Panc1 (cell line): ENCODE measurements at regions not wholly inside any gene's neighbourhood (a gene's known extent, or its start where the extent isn't known, plus 50 kb on each side); places are given as distances from the start of the nearest gene placed in this dataset.

Source experiments
- ATAC-seq: fragments of 200-7000 bp; cut with Tn5 transposase; 2 replicates; pipeline ENCODE4 v1.9.1; 2020; ENCODE audit warnings: mild to moderate bottlenecking, moderate library complexity
- BruUV-seq: library from RNA; stranded (reverse); fragments of 400-500 nt; replicated peaks from 2 replicates; lab custom pipeline; 2021; lab: Mats Ljungman, UMichigan
- CTCF ChIA-PET: fragments of 300-600 bp; sonication (Branson Sonifier 250); formaldehyde crosslinking; loops from one replicate; lab custom pipeline; 2022; ENCODE audit warnings: antibody characterized with exemption; lab: Charles Lee
- POLR2A ChIA-PET: fragments of 300-600 bp; sonication (Branson Sonifier 250); formaldehyde crosslinking; loops from one replicate; lab custom pipeline; 2022; ENCODE audit warnings: antibody characterized with exemption; lab: Charles Lee
- DNase-seq: peaks from one replicate; pipeline ENCODE4 v3.0.0-alpha.2; 2010; ENCODE audit warnings: low read depth, low spot score
- H3K27ac ChIP-seq: 2 replicates; pipeline ENCODE4 v1.5.1; 2011; ENCODE audit warnings: mild to moderate bottlenecking, low read length, inconsistent platforms
- H3K27me3 ChIP-seq: fragments of 200-500 bp; sonication (Bioruptor generic); 2 replicates; pipeline ENCODE4 v1.6.0; 2014; ENCODE audit warnings: low read length, inconsistent platforms; ENCODE audit not compliant: control insufficient read depth, insufficient read depth
- H3K36me3 ChIP-seq: fragments of 200-500 bp; sonication (Bioruptor generic); 2 replicates; pipeline ENCODE4 v1.5.1; 2014; ENCODE audit warnings: inconsistent platforms, mild to moderate bottlenecking, low read length, moderate library complexity; ENCODE audit not compliant: control insufficient read depth, insufficient read depth
- H3K4me1 ChIP-seq: 2 replicates; pipeline ENCODE4 v1.5.1; 2011; ENCODE audit warnings: inconsistent platforms, mild to moderate bottlenecking, low read length, moderate library complexity; ENCODE audit not compliant: control insufficient read depth, insufficient read depth
- H3K4me3 ChIP-seq, 2 experiments: 2 replicates each; pipeline ENCODE4 v1.5.1; 2011 to 2012; ENCODE audit warnings: low read depth in 2 of 2, low read length in 2 of 2, mild to moderate bottlenecking in 2 of 2, inconsistent platforms in 1 of 2, moderate library complexity in 1 of 2
- H3K9me3 ChIP-seq: fragments of 200-500 bp; sonication (Bioruptor generic); 2 replicates; pipeline ENCODE4 v1.5.1; 2014; ENCODE audit warnings: low read depth, mild to moderate bottlenecking, inconsistent platforms, low read length, moderate library complexity; ENCODE audit not compliant: control insufficient read depth, insufficient read depth
- POLR2AphosphoS5 ChIP-seq: IDR thresholded peaks from 2 replicates; pipeline ENCODE4 v1.6.1; 2012; ENCODE audit warnings: mild to moderate bottlenecking, low read depth, low read length, moderate library complexity
- SIN3A ChIP-seq: IDR thresholded peaks from 2 replicates; pipeline ENCODE4 v1.6.1; 2012; ENCODE audit warnings: low read depth, mild to moderate bottlenecking, low read length, moderate library complexity, borderline replicate concordance; ENCODE audit not compliant: insufficient read depth
- TCF7L2 ChIP-seq: IDR thresholded peaks from 2 replicates; pipeline ENCODE4 v1.6.1; 2011; ENCODE audit warnings: mild to moderate bottlenecking, low read depth, low read length, inconsistent platforms
- in situ Hi-C: cut with HindIII; loops from 2 replicates; pipeline ENCODE4 v1.10.0; 2016; ENCODE audit warnings: low sequenced_read_pairs, low pct_unique_long_range_greater_than_20kb
- intact Hi-C: fragments of 100-400 bp; cut with micrococcal nuclease; formaldehyde crosslinking; loops from one replicate; pipeline ENCODE4 v1.10.0; 2022; ENCODE audit not compliant: unreplicated experiment
- TF ChIP-seq, protein P1 (sequence below), 2 experiments: IDR thresholded peaks; 2 replicates each; pipeline ENCODE4 v1.6.1; 2011 to 2012; ENCODE audit warnings: low read depth in 2 of 2, control low read depth in 1 of 2, low read length in 1 of 2, mild to moderate bottlenecking in 1 of 2, moderate library complexity in 1 of 2; ENCODE audit not compliant: insufficient read depth in 1 of 2
- TF ChIP-seq, protein P2 (sequence below): fragments of 450-650 bp; IDR thresholded peaks from 2 replicates; pipeline ENCODE4 v1.5.1; 2017; ENCODE audit warnings: mild to moderate bottlenecking

DNA sequence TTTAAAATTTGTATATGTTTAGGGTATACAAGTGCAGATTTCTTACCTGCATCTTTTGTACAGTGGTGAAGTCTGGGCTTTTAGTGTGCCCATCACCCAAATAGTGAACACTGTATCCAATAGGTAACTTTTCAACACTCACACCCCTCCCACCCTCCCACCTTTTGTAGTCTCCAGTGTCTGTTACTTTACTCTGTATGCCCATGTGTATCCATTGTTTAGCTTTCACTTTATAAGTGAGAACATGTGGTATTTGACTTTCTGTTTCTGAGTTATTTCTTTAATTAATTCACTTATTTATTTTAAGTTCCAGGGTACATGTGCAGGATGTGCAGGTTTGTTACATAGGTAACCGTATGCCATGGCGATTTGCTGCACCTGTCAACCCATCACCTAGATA is 124.8 kb upstream of the NEO1 start:
- Histone ChIP-seq H3K36me3 (no peaks in the 10 kb centered on the region), H3K4me1 (no peaks in the 10 kb centered on the region), H3K9me3 (no peaks in the 10 kb centered on the region), H3K4me3 (no peak overlapping the region), H3K27ac (no peak overlapping the region), H3K27me3 (peaks cover 3% of the 10 kb centered on the region)
- in situ Hi-C loops (no loop called here), intact Hi-C loops (no loop called here)
- CTCF ChIA-PET, result interaction anchor here (0.6 kb wide), 1 partner anchor 35 kb away, joined by 4 read pairs; no protein-coding TSS in a partner anchor
- ATAC-seq (no peak), DNase-seq (no peak)
- POLR2A ChIA-PET, result interaction anchor here (0.6 kb wide), 1 partner anchor 31 kb away, joined by 8 read pairs; no protein-coding TSS in a partner anchor
- no TSS peak for BruUV-seq
- TF ChIP-seq SIN3A (no peak), TCF7L2 (no peak), POLR2AphosphoS5 (no peak)
- TF ChIP-seq, protein P1, sequence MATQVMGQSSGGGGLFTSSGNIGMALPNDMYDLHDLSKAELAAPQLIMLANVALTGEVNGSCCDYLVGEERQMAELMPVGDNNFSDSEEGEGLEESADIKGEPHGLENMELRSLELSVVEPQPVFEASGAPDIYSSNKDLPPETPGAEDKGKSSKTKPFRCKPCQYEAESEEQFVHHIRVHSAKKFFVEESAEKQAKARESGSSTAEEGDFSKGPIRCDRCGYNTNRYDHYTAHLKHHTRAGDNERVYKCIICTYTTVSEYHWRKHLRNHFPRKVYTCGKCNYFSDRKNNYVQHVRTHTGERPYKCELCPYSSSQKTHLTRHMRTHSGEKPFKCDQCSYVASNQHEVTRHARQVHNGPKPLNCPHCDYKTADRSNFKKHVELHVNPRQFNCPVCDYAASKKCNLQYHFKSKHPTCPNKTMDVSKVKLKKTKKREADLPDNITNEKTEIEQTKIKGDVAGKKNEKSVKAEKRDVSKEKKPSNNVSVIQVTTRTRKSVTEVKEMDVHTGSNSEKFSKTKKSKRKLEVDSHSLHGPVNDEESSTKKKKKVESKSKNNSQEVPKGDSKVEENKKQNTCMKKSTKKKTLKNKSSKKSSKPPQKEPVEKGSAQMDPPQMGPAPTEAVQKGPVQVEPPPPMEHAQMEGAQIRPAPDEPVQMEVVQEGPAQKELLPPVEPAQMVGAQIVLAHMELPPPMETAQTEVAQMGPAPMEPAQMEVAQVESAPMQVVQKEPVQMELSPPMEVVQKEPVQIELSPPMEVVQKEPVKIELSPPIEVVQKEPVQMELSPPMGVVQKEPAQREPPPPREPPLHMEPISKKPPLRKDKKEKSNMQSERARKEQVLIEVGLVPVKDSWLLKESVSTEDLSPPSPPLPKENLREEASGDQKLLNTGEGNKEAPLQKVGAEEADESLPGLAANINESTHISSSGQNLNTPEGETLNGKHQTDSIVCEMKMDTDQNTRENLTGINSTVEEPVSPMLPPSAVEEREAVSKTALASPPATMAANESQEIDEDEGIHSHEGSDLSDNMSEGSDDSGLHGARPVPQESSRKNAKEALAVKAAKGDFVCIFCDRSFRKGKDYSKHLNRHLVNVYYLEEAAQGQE (IDR thresholded peaks at IDR 0.05; ENCODE audit: insufficient read depth in 1 of 2, low read depth in 2 of 2, low read length in 1 of 2), result no peak
- TF ChIP-seq, protein P2, sequence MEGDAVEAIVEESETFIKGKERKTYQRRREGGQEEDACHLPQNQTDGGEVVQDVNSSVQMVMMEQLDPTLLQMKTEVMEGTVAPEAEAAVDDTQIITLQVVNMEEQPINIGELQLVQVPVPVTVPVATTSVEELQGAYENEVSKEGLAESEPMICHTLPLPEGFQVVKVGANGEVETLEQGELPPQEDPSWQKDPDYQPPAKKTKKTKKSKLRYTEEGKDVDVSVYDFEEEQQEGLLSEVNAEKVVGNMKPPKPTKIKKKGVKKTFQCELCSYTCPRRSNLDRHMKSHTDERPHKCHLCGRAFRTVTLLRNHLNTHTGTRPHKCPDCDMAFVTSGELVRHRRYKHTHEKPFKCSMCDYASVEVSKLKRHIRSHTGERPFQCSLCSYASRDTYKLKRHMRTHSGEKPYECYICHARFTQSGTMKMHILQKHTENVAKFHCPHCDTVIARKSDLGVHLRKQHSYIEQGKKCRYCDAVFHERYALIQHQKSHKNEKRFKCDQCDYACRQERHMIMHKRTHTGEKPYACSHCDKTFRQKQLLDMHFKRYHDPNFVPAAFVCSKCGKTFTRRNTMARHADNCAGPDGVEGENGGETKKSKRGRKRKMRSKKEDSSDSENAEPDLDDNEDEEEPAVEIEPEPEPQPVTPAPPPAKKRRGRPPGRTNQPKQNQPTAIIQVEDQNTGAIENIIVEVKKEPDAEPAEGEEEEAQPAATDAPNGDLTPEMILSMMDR, result no peak

DNA sequence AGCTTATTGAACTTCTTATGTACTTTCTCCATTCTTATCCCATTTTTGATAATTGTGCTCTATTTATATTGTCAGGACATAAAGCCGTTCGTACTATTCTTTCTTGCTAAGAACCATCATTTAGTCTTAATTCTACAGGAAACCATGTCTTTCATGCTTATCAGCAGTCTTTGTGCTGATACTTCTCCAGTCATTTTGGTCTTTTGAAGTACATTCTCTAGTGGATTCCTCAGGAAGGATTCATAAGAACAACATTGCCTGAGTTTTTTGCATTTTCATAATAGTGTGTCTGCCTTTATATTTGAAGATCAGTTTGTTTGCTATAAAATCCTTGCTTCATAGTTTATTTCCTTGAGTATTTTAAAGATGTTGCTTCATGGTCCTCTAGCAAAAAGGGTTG is 126.6 kb upstream of the NEO1 start:
- no peak overlapping the region for H3K4me3 ChIP-seq
- no peaks in the 10 kb centered on the region for H3K9me3 ChIP-seq
- no peak overlapping the region for H3K27ac ChIP-seq
- peaks cover 3% of the 10 kb centered on the region for H3K27me3 ChIP-seq
- in situ Hi-C loops (no loop called here), intact Hi-C loops (no loop called here)
- CTCF ChIA-PET, result no interaction called here
- no peak for ATAC-seq
- TF ChIP-seq, protein P1 (IDR thresholded peaks at IDR 0.05; ENCODE audit: insufficient read depth in 1 of 2, low read depth in 2 of 2, low read length in 1 of 2), result no peak
- TF ChIP-seq, protein P2, result no peak
- no peak for TF ChIP-seq POLR2AphosphoS5
- TF ChIP-seq SIN3A, result no peak
- no peak for TF ChIP-seq TCF7L2
- no peaks in the 10 kb centered on the region for H3K36me3 ChIP-seq
- H3K4me1 ChIP-seq, result no peaks in the 10 kb centered on the region
- POLR2A ChIA-PET, result no interaction called here
- BruUV-seq, result no TSS peak
- DNase-seq, result no peak
